ENCODE measurements at regions not wholly inside any gene's neighbourhood (a gene's known extent, or its start where the extent isn't known, plus 50 kb on each side); places are given as distances from the start of the nearest gene placed in this dataset.
"Not testable (repeated sequence)": the region's sequence is repeated elsewhere in the genome, so short reads cannot be mapped to it uniquely, and the experiment has no call there.

GRCh38 chr2:143837055-143837454 is 682.9 kb downstream of the ZEB2 start:
- not testable (repeated sequence) for DNase-seq

DNA sequence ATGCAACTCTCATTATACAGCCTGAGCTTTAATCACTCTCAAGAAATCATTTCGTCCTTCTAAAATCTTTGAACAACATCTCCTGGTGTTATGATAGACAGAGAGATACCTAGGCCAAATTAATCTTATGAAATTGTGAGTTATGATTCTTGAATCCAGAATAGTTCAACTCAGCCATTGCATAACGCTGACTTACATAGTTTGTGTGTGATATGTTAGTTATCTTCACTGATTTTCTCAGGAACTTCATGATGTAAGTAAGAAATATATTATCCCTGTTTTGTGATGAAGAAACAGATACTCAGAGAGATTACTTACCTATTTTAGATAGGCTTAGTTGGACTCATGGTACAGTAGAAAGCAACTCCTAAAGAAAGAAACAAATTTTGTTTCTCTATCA is 684.4 kb downstream of the ZEB2 start:
- no peak for DNase-seq

DNA sequence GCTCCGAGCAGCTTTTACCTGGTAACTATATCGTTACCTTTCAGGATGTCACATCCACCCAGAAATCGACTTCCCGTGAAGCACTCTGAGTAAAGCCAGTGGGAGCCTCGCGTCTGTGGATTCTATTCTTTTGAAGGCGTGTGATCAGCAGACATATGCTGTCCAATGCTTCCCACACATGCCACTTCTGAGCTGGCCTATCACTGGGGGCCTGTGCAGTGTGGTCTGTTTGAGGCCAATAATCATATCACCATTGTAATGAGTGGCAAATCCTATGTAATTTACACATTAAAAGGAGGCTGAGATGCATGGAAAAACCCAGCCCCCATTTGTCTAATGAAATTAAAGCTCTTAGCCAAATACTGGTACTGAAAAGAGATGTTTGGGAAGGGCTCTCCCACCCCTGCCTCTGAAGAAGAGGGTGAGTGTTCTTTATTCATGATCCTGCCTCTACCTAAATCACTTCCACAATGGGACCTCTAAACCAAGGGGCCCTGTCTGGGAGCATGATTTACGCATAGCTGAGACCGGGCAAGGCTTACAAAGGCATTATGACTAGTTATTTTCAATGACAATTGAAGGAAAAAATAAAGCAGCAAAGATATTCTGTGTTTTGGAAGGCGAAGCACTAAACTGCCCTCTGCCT is 686.8 kb downstream of the ZEB2 start:
- DNase-seq: no peak

- DNase-seq: no peak
Observed at GRCh38 chr2:143830476-143830875, 689.4 kb downstream of the ZEB2 start.

- DNase-seq: no peak
Observed at GRCh38 chr2:143828763-143829537, 691.0 kb downstream of the ZEB2 start.

DNA sequence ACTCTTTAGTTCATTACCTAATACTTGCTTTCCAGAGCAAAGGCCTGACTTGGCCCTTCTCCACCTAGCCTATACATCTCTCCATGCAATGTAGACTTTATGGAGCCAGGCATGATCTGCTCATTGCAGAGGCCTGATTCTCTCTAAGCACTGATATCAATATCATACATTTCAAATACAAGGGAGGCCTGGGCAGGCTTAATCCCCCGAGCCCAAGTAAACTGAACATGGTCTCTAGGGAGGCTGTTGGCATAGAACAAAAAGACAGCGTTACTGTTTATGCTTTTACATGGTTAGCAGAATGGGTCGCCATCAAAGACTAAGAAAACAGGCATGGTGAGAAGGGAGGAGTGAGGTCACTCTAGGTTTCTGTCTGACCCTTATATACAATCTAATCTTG is 695.1 kb downstream of the ZEB2 start:
- no peak for DNase-seq

- DNase-seq: no peak
Observed at GRCh38 chr2:143823876-143824275, 694.7 kb downstream of the ARHGAP15 start.

GRCh38 chr2:143823296-143823695 is 694.1 kb downstream of the ARHGAP15 start:
- DNase-seq: no peak

GRCh38 chr2:143822736-143823135 is 693.5 kb downstream of the ARHGAP15 start:
- no peak for DNase-seq

DNA sequence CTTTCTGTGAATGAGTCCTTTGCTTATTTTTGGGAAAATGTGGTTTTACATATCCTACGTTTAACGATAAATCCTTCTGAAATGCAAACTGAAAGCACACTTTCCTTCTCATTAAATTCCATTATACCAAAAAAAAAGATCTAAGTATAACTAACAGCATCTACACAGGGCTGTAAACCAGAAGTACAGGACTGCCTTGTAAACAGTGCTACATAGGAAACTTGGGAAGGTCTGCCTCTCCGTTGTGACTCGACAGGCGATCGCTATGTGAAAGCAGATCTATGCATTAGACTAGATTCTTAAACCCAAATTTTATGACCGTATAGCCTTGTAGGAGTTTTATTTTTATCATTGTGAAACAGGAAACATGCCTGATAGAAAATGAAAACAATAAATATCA is 690.5 kb downstream of the ARHGAP15 start:
- DNase-seq: no peak

DNA sequence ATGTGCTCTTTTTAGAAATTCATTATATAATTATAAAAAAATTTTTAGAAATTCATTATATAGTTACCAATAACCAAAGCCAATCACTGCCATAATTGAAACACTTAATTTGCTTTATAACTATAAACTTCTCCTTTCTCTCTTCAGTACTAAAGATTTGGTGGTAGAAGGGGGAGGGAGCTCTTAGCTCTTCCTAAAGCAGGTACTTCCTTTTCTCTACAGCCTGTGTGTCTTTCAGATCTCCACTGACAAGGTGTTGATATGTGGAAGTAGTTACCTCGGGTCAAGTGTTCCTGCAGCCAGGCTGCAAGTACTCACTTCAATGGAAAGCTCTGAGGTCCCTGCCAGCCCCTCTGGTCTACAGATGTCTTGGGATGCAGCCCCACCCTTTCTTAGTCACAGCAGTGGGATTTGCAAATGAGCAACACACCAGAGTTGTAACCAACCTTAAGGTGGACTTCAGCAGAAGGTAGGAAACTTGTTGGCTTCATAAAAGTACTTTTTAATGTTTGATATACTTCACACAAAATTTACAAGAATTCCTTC is 690.0 kb downstream of the ARHGAP15 start:
- DNase-seq: no peak
